Activated CD8-positive, alpha-beta T cell treated with anti-CD3 and anti-CD28 coated beads for 36 hours (primary cell): ENCODE measurements at regions not wholly inside any gene's neighbourhood (a gene's known extent, or its start where the extent isn't known, plus 50 kb on each side); places are given as distances from the start of the nearest gene placed in this dataset.
A peak's percentile ranks its signal among the peaks of the same experiment; 100 is the strongest.

Source experiments
- ATAC-seq: fragments of 200-7000 bp; cut with Tn5 transposase; one replicate; pipeline ENCODE4 v1.10.0; 2021; ENCODE audit warnings: mild to moderate bottlenecking, moderate library complexity
- CTCF ChIA-PET: fragments of 350-600 bp; sonication (Branson Sonifier 250); formaldehyde crosslinking; loops from one replicate; lab custom pipeline; 2021; ENCODE audit warnings: antibody characterized with exemption; lab: Charles Lee
- POLR2A ChIA-PET: fragments of 350-600 bp; sonication (Branson Sonifier 250); formaldehyde crosslinking; loops from one replicate; lab custom pipeline; 2021; ENCODE audit warnings: antibody characterized with exemption; lab: Charles Lee
- DNase-seq: peaks from one replicate; pipeline ENCODE4 v3.0.0-alpha.2; 2020
- H3K27ac Mint-ChIP-seq: one replicate; pipeline ENCODE4 v1.8.0; 2021; ENCODE audit warnings: mild to moderate bottlenecking, mixed read lengths
- H3K27me3 Mint-ChIP-seq: one replicate; pipeline ENCODE4 v1.8.0; 2021; ENCODE audit warnings: mixed read lengths
- H3K36me3 Mint-ChIP-seq: one replicate; pipeline ENCODE4 v1.8.0; 2021; ENCODE audit warnings: low read depth, mixed read lengths
- H3K4me1 Mint-ChIP-seq: one replicate; pipeline ENCODE4 v1.8.0; 2021; ENCODE audit warnings: low read depth, mixed read lengths
- H3K4me3 Mint-ChIP-seq: one replicate; pipeline ENCODE4 v1.8.0; 2021; ENCODE audit warnings: mild to moderate bottlenecking, moderate library complexity, mixed read lengths
- H3K9me3 Mint-ChIP-seq: one replicate; pipeline ENCODE4 v1.8.0; 2021; ENCODE audit warnings: mixed read lengths
- CTCF ChIP-seq: fragments of 200-600 bp; IDR thresholded peaks from one replicate; pipeline ENCODE4 v1.8.0; 2022; ENCODE audit warnings: antibody characterized with exemption, mild to moderate bottlenecking
- intact Hi-C: fragments of 100-400 bp; cut with micrococcal nuclease; formaldehyde crosslinking; loops from one replicate; pipeline ENCODE4 v1.10.0; 2022

DNA sequence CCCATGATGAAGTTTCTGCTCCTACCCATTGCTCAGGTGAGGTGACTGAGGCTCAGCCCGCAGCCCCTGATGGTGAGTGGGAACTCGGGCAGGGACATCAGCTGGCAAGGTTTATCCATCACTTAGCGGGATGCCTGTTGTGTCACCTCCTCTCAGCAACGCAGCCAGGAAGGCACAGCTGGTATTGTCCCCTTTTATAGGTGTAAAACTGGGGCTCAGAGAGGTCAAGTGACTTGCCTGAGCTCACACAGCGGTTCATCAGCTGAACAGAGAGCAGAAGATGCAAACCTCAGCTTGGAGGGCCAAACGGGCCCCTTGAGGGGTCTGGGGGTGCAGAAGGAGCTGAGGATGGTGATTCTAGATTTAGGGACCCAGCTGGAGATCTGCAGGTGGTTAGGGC, 143.6 kb downstream of the PHETA1 start:
- Mint-ChIP-seq H3K27me3 (no peaks in the 10 kb centered on the region), H3K9me3 (no peaks in the 10 kb centered on the region), H3K4me3 (no peak overlapping the region), H3K36me3 (no peaks in the 10 kb centered on the region), H3K27ac (no peak overlapping the region), H3K4me1 (no peaks in the 10 kb centered on the region)
- POLR2A ChIA-PET, result no interaction called here
- TF ChIP-seq CTCF, result no peak
- DNase-seq (no peak), ATAC-seq (no peak)
- intact Hi-C loops, result no loop called here
- CTCF ChIA-PET, result interaction anchor here (1.5 kb wide), 1 partner anchor 46 kb away, joined by 5 read pairs; no protein-coding TSS in a partner anchor

DNA sequence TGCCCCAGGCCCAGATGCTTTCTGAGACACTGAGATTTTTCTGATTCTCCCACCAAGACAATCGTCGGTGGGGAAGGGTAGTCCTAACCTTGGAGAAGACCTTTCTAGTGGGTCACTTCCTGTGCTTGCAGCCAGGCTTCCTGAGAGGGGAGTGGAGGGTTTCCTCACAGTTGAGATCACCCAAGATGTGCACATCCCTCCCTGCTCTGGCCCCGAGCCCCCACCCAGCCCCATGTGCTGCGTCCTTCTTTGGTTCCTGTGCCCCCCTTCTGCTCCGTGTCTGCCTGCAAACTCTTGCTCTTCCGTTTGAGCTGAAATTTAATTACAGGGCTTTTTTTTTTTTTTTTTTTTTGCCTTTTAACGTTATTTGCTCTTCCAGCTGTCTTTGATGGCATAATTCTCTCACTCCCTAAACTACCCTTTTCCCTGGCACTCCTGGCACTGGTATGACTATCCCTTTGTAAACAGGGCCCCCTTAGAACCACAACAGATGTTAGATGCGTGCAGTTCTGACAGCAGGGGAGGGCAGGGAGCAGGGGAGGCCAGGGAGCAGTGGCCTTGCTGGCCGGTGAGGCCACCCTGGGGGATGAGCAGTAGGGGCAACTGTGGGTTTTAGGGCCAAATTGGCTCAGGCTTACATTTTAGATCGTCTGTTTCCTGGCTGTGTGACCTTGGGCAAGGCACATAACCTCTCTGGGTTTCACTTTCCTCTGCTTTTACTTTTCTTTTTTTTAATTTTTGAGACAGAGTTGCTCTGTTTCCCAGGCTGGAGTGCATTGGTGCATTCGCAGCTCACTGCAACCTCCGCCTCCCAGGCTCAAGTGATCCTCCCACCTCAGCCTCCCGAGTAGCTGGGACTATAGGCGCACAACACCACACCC, 144.5 kb downstream of the PHETA1 start:
- Mint-ChIP-seq H3K27ac (no peak overlapping the region), H3K36me3 (no peaks in the 10 kb centered on the region), H3K4me3 (no peak overlapping the region), H3K4me1 (no peaks in the 10 kb centered on the region), H3K9me3 (no peaks in the 10 kb centered on the region), H3K27me3 (no peaks in the 10 kb centered on the region)
- no peak for DNase-seq
- CTCF ChIA-PET, result interaction anchor here (1.5 kb wide), 1 partner anchor 47 kb away, joined by 5 read pairs; no protein-coding TSS in a partner anchor
- POLR2A ChIA-PET, result no interaction called here
- no peak for TF ChIP-seq CTCF
- ATAC-seq, result no peak
- intact Hi-C loops, result no loop called here

- intact Hi-C loops, result no loop called here
- Mint-ChIP-seq H3K36me3 (no peaks in the 10 kb centered on the region), H3K9me3 (no peaks in the 10 kb centered on the region), H3K4me1 (no peaks in the 10 kb centered on the region), H3K27ac (no peak overlapping the region), H3K27me3 (no peaks in the 10 kb centered on the region), H3K4me3 (no peak overlapping the region)
- POLR2A ChIA-PET, result no interaction called here
- ATAC-seq (peak; percentile 27), DNase-seq (peak; percentile 29)
- CTCF ChIA-PET, result no interaction called here
- no peak for TF ChIP-seq CTCF
Observed at GRCh38 chr12:111222523-111222922, 146.4 kb downstream of the PHETA1 start.

- Mint-ChIP-seq H3K27me3 (no peaks in the 10 kb centered on the region), H3K36me3 (no peaks in the 10 kb centered on the region), H3K27ac (no peak overlapping the region), H3K9me3 (no peaks in the 10 kb centered on the region), H3K4me3 (no peak overlapping the region), H3K4me1 (no peaks in the 10 kb centered on the region)
- ChIA-PET CTCF (no interaction called here), POLR2A (no interaction called here)
- DNase-seq (no peak), ATAC-seq (no peak)
- intact Hi-C loops, result no loop called here
- no peak for TF ChIP-seq CTCF
Observed at GRCh38 chr12:111222027-111222414, 146.9 kb downstream of the PHETA1 start.
